CD4-positive, alpha-beta T cell treated with Interleukin-1 beta for 1 hour (primary cell): ENCODE measurements at regions not wholly inside any gene's neighbourhood (a gene's known extent, or its start where the extent isn't known, plus 50 kb on each side); places are given as distances from the start of the nearest gene placed in this dataset.
"Not testable (repeated sequence)": the region's sequence is repeated elsewhere in the genome, so short reads cannot be mapped to it uniquely, and the experiment has no call there.

Experiments
- DNase-seq, 2 donors: peaks; one replicate each; pipeline ENCODE4 v3.0.0-alpha.2; 2020 to 2022

DNA sequence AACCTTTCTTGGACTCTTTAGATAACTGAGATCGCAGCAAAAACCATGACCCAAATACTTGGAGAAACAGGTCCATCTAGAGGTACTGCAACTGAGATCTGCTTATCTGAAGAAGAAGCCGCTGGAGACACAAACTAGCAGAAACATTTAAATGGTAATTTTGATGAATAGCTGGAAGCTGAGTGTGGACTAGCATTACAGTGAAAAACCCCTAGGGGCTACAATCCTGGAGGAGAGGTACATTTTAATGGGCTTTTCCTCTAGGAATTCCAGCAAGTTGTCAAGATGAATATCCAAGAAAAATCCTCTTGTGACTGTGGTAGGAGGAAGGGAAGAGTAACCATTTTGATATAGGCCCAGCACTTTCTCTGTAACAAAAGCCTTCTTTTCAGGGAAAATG is 592.5 kb upstream of the GRIA3 start:
- DNase-seq = no peak

DNA sequence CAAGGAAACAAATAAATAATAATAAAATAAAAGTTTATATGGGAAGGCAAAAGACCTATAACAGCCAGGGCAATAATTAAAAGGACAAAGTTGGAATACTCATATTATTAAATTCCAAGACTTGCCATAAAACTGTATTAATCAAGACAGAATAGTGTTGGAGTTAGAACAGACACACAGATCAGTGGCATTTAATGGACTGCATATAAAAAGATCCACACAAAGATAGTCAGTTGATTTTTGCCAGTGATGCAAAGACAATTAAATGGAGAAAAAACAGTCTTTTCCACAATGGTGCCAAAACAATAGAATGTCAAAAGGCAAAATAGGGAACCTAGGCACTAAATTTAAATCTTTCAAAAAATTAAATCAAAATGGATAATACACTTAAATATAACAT is 587.1 kb upstream of the GRIA3 start:
- no peak for DNase-seq

DNA sequence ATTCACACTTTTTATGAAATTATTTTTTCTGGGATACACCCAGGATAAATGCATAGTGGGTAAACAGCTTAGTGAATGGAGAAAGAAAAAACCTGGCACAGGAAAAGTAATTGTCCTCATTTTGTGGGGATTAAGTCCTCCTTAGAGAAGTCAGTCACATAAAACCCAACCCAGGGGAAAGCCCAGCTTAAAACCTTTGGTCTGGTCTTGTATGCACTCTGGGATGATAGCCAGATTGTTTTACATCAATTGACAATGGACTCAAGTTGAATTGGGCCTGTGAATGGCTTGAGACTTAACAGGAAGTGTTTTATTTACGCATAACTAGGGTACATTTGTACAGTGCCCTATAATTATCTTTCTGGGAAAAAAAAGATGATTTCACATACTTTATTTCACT is 561.3 kb upstream of the GRIA3 start:
- no peak for DNase-seq

GRCh38 chrX:122625239-122625638 is 558.8 kb upstream of the GRIA3 start:
- DNase-seq = no peak

DNA sequence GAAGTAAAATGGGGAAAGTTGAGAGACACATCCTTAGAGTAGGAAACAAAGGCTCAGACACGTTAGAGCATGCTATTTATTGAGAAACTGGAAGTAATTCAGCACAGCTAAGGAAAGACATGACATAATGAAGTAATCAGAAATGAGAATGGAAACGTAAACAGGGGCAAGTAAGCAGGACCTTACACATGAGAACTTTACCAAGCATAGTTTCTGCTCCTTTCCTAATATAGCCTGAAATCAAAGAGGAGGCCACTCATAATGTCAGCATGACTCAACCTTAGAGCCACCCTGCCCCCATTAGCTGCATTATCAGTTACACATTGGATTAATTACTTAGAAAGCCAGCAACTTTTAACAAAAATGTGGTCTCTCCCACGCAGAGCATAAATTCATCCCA is 558.3 kb upstream of the GRIA3 start:
- DNase-seq = no peak

GRCh38 chrX:122626871-122627270 is 557.2 kb upstream of the GRIA3 start:
- DNase-seq = no peak

DNA sequence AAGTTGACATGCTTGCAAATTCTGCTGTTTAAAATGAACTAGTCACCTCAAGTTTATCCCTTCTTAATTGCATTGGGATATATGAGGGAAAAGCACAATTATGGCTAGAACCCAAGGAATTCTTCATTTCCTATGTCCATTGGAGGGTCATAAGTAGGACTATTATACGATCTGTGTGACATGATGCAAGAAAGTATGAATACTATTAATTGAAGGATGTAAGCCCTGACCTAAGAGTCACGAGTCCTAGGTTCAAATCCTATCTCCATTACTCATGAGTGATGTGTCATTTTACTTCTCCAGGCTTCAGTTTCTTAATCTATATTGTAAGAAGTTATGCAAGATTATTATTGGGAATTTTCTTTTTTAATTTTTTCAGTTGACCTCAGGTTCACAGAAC is 542.9 kb upstream of the GRIA3 start:
- no peak for DNase-seq

DNA sequence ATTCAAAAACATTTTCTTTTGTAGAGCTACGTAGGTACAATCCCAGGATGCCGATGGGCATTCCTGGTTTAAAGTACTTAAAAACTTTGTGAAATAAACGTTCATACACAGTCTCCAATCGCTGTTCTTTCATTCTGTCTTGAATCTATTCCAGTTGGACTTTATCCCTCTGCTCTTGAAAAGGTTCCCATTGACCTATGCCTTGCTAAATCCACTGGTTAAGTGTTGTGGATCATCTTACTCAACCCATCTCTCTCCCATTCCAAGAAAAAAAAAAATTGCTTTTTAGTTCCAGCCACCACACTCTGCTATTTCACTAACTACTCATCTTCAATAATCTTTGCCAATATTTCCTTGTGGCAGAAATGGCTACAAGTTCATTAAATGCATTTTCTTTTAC is 542.3 kb upstream of the GRIA3 start:
- DNase-seq = no peak

DNA sequence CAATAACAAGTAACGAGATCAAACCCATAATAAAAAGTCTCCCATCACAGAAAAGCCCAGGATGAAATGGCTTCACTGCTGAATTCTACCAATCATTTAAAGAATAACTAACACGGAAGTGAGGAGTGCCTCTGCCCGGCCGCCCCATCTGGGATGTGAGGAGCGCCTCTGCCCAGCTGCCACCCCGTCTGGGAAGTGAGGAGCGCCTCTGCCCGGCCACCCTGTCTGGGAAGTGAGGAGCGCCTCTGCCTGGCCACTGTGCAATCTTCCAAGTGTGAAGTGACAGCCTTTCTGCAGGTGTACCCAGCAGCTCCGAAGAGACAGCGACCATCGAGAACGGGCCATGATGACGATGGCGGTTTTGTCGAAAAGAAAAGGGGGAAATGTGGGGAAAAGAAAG is 528.8 kb upstream of the GRIA3 start:
- DNase-seq = not testable (repeated sequence)

GRCh38 chrX:122666601-122667000 is 517.5 kb upstream of the GRIA3 start:
- DNase-seq = no peak

DNA sequence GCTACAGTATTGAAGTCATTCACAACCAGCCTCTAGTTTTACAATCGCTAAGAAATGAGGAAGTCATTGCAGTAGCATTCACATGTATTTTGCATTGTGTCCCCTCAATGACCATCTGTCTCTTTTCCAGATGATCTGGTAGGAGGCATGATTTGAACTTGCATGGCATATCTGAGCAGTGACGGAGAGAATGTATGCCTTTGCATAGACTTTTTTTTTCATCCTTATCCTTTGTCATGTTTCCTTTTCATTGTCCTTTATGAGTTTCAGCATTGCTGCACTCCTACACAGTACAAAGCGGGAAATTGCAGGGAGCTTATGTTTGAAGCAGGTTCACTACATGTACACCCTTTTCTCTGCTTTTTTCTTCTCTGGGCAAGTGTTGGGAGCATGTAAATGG is 516.4 kb upstream of the GRIA3 start:
- no peak for DNase-seq

DNA sequence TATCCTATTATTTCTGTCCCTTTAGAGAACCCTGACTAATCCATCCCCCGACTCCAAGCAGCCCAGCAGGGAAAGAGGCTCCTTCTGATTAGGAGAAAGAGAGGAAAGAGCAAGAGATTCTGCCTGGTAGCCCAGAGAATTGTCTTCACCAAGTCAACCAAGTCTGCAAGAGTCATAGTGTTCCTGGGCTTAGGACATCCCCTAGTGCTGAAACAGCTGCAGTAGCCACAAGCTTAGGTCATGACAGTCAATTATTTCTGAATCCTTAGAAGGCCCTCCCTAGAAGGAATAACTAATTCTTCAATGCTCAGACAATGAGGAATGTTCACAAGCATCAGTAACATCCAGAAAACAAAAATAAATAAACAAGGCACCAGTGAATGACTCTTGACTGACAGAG is 480.3 kb upstream of the GRIA3 start:
- no peak for DNase-seq

DNA sequence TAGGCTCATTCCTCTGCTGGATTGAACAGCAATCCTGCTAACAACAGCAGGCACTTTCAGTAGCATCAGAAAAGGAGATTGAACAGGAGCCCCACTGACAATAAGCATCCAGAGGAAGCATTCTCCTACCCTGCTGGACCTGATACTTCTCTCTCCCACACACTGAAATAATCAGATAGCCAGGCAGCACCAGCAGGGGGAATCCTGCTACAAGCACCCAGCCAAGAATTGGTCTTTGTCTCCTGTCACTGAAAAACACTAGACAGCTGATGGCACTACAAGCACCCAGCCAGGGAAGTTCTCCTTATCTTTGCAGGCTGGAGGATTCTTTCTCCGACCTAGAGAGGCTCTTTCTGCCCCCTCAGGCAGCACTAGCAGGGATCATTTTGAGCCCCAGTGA is 444.3 kb upstream of the GRIA3 start:
- no peak for DNase-seq

- no peak for DNase-seq
Measured at GRCh38 chrX:122770581-122770980, 413.5 kb upstream of the GRIA3 start.

- DNase-seq = no peak
Measured at GRCh38 chrX:122771933-122772332, 412.1 kb upstream of the GRIA3 start.

GRCh38 chrX:122777766-122778165 is 406.3 kb upstream of the GRIA3 start:
- no peak for DNase-seq

- no peak for DNase-seq
Measured at GRCh38 chrX:122783918-122784317, 400.2 kb upstream of the GRIA3 start.

- no peak for DNase-seq
Measured at GRCh38 chrX:122787231-122787630, 396.8 kb upstream of the GRIA3 start.

DNA sequence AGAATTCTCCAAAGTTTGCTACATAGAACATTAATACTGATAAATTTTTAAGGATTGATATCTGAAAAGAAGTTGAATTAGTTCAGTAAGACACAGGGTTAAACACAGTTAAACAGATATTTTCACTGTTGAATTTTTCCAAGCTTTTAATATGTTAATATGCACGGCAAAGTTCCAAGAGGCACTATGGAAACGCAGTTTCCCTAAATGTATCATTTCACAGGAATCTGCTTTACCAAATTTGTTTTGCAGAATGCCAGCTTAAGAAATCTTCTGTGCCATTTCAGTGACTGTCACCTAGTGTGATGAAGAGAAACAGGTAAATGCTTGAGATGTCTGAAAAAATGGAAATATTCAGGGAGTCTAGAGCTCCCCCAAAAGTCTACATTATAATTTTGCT is 395.9 kb upstream of the GRIA3 start:
- no peak for DNase-seq

DNA sequence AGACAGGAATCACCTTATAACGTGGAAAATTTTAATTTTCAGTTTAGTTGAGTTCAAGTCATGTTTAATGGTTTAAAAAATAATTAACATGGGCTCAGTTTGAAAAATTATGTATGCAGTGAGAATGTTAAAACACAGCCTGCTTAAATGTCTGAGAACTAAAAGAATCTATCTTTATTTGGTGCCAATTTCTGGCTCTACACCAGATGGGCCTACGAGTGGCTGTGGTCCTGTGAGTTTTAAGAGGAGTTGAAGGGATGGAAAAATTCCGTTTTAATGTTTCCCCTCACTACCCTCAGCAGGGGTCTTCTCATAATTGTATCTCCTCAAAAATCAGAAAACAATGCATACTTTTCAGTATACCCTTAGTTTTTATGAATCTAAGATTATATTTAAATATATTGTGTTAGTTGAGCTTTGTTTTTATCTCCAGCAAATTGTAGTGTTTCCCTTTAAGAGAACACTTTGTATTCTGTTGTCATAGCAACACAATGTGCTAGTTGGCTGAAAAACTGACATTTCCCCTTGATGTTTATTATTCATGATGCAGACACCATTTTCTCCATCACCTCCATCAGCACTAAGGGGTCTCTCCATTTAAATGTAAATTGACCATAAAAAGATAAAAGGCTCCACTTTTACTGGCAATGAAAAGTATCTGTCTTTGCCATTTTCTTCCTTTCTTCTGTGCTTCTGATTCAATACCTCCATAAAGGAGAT is 393.5 kb upstream of the GRIA3 start:
- no peak for DNase-seq

DNA sequence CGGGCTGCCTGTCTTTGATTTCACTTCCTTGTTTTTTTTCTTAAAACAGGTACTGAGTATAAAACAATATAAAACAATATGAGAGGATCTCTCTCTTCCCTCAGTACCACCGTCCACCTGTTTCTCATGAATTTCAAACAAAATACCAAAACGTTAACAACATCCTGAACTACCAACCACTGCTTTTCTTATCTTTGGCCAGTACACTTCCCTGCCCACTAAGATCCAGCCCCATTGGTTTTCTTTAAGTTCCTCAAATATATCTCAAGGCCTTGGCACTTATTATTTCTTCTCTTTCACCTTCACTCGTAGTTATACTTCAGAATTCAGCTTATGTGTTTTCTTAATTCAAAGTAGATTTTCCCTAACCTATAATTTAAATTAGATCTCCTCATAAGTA is 370.2 kb upstream of the GRIA3 start:
- DNase-seq = no peak

DNA sequence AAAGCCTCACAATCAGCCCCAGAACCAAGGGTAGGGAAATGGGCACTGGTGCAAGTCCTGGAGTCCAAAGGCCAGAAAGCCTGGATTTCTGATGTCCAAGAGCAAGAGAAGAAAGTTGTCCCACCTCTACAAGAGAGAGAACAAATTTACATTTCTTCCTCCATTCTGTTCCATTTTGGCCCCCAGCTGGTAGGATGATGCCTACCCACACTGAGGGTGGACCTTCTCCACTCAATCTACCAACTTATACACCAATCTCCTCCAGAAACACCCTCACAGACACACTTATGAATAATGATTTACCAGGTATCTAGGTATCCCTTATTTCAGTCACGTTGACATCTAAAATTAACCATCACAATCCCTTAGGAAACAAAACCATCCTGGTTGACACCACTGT is 367.8 kb upstream of the GRIA3 start:
- DNase-seq = no peak

- no peak for DNase-seq
Measured at GRCh38 chrX:122817321-122817955, 366.6 kb upstream of the GRIA3 start.

- DNase-seq = no peak
Measured at GRCh38 chrX:122818068-122818467, 366.0 kb upstream of the GRIA3 start.

DNA sequence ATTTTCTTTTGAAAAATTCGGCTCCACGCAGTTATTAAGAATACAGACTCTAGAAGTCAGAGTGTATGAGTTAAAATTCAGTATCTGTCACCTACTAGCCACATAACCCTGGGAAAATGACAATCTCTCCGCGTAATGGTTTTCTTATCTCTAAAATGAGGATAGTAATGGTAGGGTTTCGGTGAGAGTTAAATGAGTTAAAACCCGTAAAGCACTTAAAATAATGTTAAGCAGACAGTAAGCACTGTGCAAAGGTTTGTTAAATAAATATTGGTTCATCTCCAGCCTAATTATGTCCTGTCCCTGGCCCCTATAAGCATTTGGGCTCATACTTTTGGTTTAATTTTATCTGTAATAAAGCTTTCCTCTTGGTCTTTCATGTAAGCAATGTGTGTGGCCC is 350.8 kb upstream of the GRIA3 start:
- no peak for DNase-seq
